GM19324 (cell line): ENCODE measurements at regions not wholly inside any gene's neighbourhood (a gene's known extent, or its start where the extent isn't known, plus 50 kb on each side); places are given as distances from the start of the nearest gene placed in this dataset.

Experiments used
- ATAC-seq: cut with Tn5 transposase; IDR thresholded peaks from one replicate; pipeline ENCODE4 v1.9.1; 2021; ENCODE audit warnings: mild to moderate bottlenecking, moderate library complexity; ENCODE audit not compliant: unreplicated experiment, low FRiP score

- no peak for ATAC-seq
These were observed 480.7 kb upstream of the THBS1 start for GRCh38 chr15:39100106-39100660.

GRCh38 chr15:39102431-39102830, 478.4 kb upstream of the THBS1 start:
- ATAC-seq: no peak

DNA sequence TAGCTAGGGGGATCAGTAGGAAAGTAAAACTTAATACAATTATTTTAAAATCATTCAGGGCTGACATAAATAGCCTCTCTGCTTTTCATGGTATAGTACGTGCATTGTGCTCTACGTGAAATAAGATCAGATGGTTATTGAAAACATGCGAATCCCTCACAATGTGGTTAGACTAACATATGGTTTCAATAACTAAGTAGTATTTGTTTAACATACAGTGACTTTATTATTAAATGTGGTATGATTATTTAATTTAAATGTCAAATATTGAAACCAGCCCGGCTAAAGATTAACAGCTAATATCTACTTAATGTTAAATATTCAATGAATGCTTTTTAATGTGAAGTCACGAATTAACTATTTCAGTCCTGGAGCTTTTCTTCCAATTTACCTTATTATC, 473.9 kb upstream of the THBS1 start:
- no peak for ATAC-seq

DNA sequence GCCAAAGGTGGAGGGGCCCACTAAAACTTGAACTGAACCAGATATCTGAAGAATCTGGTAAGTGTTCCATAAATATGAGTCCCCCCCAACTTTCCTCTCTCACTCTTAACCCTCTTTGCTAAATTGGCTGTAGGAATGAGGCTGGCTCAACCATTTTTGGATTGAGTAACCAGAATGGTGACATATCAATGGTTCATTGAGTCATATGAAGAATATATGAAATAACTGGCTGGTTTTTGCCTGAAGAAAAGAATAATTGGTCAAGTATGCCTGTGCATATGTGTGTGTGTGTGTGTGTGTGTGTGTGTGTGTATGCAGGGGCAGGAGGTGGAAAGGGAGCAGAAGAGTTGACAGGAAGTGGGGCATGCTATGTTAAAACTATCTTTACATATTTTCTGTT, 472.9 kb upstream of the THBS1 start:
- no peak for ATAC-seq

DNA sequence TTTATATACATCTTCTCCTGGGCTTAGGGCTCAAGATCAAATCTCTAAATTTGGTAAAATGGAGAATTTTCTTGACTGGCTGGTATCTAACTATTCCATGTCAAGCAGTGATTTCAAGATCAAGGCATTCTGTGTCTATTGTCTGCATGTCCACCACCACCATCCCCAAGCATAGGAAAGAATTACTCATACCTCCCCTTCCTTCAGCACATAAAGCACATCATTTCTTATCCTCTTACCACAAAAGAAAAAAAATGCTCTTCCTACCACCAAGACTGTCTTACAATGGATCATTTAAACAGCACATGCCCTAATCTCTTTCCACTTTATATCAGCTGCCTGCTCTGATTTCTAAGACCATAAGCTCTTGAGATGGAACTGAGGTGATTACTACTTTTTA, 470.5 kb upstream of the THBS1 start:
- no peak for ATAC-seq

DNA sequence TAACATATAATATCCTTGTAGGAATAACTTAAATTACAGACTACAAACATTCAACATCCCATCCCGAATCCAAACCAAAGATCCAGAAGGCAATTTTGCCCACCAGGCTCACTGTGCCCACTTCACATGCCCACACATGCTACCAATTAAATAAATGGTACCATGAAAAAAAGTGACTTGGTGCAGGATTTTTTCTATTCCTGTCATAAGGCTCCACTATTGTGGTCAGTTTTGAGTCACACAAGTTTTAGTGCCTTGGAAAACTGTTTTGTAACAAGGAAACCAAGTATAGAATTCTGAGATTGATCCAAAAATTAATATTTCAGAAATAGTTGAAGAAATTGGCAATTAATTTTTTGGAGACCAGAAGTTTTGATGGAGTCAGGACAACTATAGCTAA, 470.1 kb upstream of the THBS1 start:
- ATAC-seq: no peak

GRCh38 chr15:39113741-39114140, 467.1 kb upstream of the THBS1 start:
- ATAC-seq: no peak

DNA sequence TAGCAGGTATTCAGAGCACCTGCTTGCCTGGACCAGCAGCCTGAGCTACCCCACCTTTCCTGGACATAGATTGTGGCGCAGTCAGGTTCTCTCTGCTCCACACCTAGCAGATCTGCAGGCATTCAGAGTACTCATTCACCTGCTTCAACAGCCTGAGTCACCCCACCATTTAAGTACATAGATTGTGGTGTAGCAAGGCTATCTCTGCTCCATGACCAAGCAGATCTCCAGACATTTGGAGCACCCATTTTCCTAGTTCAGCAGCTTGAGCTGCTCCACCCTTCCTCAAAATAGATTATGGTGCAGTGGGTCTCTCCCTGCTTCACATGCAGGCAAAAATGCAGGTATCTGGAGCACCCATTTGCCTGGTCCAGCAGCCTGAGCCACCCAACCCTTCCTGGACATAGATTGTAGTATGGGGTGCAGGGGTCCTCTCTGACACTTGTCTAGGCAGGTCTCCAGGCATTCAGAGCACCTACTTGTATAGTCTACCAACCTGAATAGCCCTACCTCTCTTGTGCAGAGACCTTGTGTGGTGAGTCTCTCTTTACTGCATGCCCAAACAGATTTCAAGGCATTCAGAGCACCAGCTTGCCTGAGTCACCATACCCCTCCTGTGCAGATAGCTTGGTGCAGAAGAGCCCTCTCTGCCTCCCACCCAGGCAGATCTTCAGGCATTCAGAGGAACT, 466.0 kb upstream of the THBS1 start:
- ATAC-seq: no peak

- ATAC-seq: no peak
These were observed 465.4 kb upstream of the THBS1 start for GRCh38 chr15:39115379-39116057.

DNA sequence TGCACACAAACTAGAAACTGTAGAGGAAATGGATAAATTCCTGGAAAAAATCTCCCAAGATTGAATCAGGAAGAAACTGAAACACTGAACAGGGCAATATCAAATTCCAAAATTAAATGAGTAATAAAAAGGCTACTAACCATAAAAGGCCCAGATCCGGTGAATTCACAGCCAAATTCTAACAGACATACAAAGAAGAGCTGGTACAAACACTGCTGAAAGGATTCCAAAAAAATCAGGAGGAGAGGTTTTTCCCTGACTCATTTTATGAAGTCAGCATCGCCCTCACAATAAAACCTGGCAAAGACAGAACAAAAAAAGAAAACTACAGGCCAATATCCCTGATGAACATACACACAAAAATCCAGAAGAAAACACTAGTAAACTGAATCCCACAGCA, 462.4 kb upstream of the THBS1 start:
- ATAC-seq: no peak

GRCh38 chr15:39124155-39124552, 456.7 kb upstream of the THBS1 start:
- ATAC-seq: no peak

DNA sequence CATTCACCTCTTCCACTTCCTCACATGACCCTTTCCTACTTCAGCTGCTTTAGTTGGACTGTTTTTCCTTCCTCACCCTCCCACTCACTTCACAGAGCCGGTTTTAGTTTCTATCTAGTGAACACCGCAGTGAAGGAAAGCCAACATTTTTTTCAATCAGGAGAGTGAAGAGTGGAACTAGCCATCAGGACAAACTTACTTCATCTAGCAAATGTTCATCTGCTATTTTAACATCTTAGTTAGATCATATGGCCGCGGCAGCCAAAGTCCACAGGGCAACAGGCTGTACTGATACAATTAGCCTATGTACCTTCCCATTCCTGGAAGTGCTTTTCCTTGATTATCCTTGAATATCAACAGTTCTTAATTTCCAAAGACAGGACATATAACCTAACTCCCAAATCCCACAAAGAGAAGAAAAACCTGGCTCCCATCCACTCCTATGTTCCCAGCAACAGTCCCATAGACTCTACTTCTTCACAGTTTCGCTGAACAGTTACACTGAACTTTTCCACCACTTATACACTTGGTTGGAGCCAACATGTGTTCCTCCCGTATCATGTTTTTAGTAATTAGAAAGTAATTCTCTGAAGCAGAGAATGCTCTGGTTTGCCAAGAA, 456.2 kb upstream of the THBS1 start:
- no peak for ATAC-seq

DNA sequence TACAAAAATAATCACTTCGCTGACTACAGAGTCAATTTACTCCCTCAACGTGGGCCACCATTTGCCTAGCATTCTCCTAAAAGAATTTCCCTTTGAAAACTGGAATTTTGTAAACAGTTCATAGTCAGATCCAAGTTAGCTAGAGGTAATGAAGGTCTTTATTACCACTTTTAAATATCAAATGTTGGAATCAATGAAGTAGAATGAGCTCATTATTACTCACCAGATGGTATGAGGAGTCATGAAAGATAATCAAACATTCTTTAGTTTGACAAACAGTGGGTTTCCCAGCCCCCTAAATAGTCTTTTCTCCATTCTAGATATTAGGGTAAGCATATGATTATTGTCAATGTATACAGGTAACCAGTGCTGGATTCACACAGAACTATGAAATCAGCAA, 455.7 kb upstream of the THBS1 start:
- no peak for ATAC-seq

DNA sequence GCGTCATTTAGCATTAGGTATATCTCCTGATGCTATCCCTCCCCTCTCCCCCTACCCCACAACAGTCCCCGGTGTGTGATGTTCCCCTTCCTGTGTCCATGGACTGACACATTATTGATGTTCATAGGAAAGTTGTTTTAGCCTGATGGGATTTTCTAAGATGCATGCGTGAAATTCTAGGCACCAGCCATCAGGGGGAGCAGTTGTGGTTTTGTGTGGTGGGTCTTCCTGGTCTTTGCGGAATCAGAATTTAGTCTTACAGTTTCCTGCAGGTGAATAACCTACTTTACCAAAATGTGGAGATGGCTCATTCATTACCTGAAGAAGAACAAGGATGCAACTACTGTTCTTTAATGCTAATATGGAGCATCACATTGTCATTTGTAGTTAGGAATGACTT, 455.0 kb upstream of the THBS1 start:
- ATAC-seq: no peak

GRCh38 chr15:39127151-39127790, 453.6 kb upstream of the THBS1 start:
- no peak for ATAC-seq

GRCh38 chr15:39127925-39128617, 452.8 kb upstream of the THBS1 start:
- no peak for ATAC-seq

GRCh38 chr15:39128746-39129145, 452.1 kb upstream of the THBS1 start:
- ATAC-seq: no peak

GRCh38 chr15:39130556-39131379, 450.1 kb upstream of the THBS1 start:
- ATAC-seq: no peak

GRCh38 chr15:39131609-39132008, 449.3 kb upstream of the THBS1 start:
- no peak for ATAC-seq

GRCh38 chr15:39132070-39132469, 448.8 kb upstream of the THBS1 start:
- ATAC-seq: no peak
